Uterus (tissue), 3 donors: ENCODE measurements at regions not wholly inside any gene's neighbourhood (a gene's known extent, or its start where the extent isn't known, plus 50 kb on each side); places are given as distances from the start of the nearest gene placed in this dataset.
"Not testable (repeated sequence)": the region's sequence is repeated elsewhere in the genome, so short reads cannot be mapped to it uniquely, and the experiment has no call there.

Experiments used
- DNase-seq, 2 donors: peaks; one replicate each; pipeline ENCODE4 v3.0.0-alpha.2; 2019 to 2020
- H3K27ac ChIP-seq, 2 donors: fragments of 200-600 bp; sonication (generic); 1 replicate in 1 of 2; 2 replicates in 1 of 2; pipeline ENCODE4 v1.5.1; 2016 to 2018
- H3K27me3 ChIP-seq, 2 donors: fragments of 200-600 bp; sonication (generic); one replicate each; pipeline ENCODE4 v1.5.1; 2018 to 2019; ENCODE audit warnings: control low read depth in 1 of 2
- H3K36me3 ChIP-seq, 2 donors: fragments of 200-600 bp; sonication (generic); one replicate each; pipeline ENCODE4 v1.5.1; 2019; ENCODE audit warnings: control low read depth in 1 of 2
- H3K4me1 ChIP-seq, 2 donors: fragments of 200-600 bp; sonication (generic); one replicate each; pipeline ENCODE4 v1.5.1; 2018 to 2019; ENCODE audit warnings: control low read depth in 1 of 2
- H3K4me3 ChIP-seq, 2 donors: fragments of 200-600 bp; sonication (generic); 1 replicate in 1 of 2; 2 replicates in 1 of 2; pipeline ENCODE4 v1.5.1; 2018 to 2019; ENCODE audit warnings: mild to moderate bottlenecking in 1 of 2
- H3K9me3 ChIP-seq, 2 donors: fragments of 200-600 bp; sonication (generic); one replicate each; pipeline ENCODE4 v1.5.1; 2019; ENCODE audit warnings: control low read depth in 1 of 2
- POLR2A ChIP-seq, 2 donors: fragments of 450-650 bp; IDR thresholded peaks; one replicate each; pipeline ENCODE4 v1.6.1; 2016; ENCODE audit warnings: antibody characterized with exemption in 2 of 2, mild to moderate bottlenecking in 1 of 2, moderate library complexity in 1 of 2
- intact Hi-C: fragments of 100-400 bp; cut with DNase I; formaldehyde crosslinking; loops from one replicate; pipeline ENCODE4 v1.15.1; 2023; ENCODE audit warnings: low total_unique reads
- TF ChIP-seq, protein P1 (sequence below), 4 experiments: fragments of 200-600 bp in 2 of 4; fragments of 450-650 bp in 2 of 4; sonication (generic) in 2 of 4; IDR thresholded peaks; one replicate each; pipeline ENCODE4 v1.5.1; 2016 to 2019; ENCODE audit warnings: antibody characterized with exemption in 4 of 4, mild to moderate bottlenecking in 2 of 4, moderate library complexity in 1 of 4
- donor health status: DM: yes; HTN: yes; CAD: no.

DNA sequence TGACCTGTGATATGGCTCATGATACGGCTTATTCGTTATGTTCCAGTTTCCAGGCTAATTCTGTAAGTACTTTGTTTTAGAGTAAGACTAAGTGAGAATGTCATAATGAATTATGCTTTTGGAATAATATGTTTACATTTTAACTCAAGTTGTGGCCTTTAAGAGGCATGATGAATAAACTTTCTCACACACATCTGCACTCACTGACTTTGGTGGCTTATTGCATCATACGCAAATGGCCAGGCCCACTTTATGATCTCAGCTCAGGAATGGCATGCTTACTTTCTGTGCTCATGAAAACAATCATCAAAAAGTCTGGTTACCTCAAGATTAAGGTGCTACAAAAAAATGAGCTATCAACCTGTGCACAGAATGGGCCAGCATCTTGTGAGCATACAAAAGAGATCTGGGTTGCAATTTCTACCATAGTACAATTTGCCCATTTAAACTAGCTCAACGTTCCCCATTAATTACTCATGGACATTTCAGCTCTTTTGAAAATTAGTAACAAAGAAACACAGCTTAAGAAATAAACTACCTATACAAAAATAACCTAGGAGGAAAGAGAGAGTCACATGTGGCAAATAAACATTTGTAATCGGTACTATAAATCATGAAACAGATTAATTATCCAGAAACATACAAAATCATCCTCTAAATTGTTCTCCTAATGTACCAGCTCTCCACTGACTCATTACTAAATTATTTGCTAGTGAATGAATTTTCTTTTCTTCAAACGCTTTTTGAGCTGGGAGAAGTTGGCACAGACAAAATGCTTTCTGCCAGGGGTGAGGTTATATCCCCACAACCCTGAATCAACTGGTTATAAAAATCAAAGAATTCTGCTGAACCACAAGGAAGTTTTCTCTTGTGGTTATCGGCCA, 439.0 kb upstream of the ADAMTS9 start:
- peak overlapping the region; percentile 29 for H3K27ac ChIP-seq
- H3K4me3 ChIP-seq: no peak overlapping the region
- no peaks in the 10 kb centered on the region for H3K4me1 ChIP-seq
- DNase-seq: no peak
- no peaks in the 10 kb centered on the region for H3K27me3 ChIP-seq
- intact Hi-C loops: no loop called here
- no peaks in the 10 kb centered on the region for H3K36me3 ChIP-seq
- no peaks in the 10 kb centered on the region for H3K9me3 ChIP-seq
- TF ChIP-seq, protein P1, sequence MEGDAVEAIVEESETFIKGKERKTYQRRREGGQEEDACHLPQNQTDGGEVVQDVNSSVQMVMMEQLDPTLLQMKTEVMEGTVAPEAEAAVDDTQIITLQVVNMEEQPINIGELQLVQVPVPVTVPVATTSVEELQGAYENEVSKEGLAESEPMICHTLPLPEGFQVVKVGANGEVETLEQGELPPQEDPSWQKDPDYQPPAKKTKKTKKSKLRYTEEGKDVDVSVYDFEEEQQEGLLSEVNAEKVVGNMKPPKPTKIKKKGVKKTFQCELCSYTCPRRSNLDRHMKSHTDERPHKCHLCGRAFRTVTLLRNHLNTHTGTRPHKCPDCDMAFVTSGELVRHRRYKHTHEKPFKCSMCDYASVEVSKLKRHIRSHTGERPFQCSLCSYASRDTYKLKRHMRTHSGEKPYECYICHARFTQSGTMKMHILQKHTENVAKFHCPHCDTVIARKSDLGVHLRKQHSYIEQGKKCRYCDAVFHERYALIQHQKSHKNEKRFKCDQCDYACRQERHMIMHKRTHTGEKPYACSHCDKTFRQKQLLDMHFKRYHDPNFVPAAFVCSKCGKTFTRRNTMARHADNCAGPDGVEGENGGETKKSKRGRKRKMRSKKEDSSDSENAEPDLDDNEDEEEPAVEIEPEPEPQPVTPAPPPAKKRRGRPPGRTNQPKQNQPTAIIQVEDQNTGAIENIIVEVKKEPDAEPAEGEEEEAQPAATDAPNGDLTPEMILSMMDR (IDR thresholded peaks at IDR 0.05): no peak
- TF ChIP-seq POLR2A (IDR thresholded peaks at IDR 0.05): no peak

DNA sequence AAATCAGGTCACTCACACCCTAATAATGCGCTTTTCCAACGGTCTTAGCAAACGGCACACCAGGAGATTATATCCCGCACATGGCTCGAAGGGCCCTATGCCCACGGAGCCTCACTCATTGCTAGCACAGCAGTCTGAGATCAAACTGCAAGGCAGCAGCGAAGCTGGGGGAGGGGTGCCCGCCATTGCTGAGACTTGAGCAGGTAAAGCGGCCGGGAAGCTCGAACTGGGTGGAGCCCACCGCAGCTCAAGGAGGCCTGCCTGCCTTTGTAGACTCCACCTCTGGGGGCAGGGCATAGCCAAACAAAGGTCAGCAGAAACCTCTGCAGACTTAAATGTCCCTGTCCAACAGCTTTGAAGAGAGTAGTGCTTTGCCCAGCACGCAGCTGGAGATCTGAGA, 432.4 kb upstream of the ADAMTS9 start:
- H3K9me3 ChIP-seq, DNase-seq, H3K36me3 ChIP-seq, H3K27ac ChIP-seq, H3K4me1 ChIP-seq, intact Hi-C loops, H3K4me3 ChIP-seq, H3K27me3 ChIP-seq: not testable (repeated sequence)

DNA sequence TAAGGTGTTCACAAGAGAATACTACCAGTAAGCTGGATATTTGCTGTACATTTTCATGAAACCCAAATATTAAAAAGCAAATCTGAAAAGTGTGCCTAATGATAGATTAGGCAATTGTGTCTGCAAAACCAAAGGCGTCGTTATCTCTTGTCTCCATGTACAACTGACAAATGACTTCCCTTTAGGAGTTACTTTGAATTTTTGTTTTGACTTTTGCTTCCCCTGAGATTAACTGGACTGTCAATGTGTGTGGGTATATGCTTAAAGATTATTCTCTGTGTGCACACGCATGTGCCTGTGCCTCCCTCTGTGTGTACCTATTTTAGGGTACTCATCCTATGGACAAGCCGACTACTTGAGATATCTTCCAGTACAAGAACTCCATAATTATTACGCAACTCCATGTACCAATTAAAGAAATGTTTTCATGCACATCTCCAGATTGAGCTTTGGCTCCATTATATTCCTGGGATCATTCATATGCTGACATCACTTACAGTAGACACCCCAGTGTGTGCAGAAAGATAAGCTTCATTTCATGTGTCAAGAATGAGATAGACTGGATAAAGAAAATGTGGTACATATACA, 431.2 kb upstream of the ADAMTS9 start:
- Histone ChIP-seq H3K27me3 (no peaks in the 10 kb centered on the region), H3K4me1 (no peaks in the 10 kb centered on the region), H3K4me3 (no peak overlapping the region), H3K9me3 (no peaks in the 10 kb centered on the region), H3K36me3 (no peaks in the 10 kb centered on the region), H3K27ac (no peak overlapping the region)
- TF ChIP-seq POLR2A (IDR thresholded peaks at IDR 0.05): no peak
- TF ChIP-seq, protein P1 (IDR thresholded peaks at IDR 0.05): no peak
- DNase-seq: no peak
- intact Hi-C loops: no loop called here

DNA sequence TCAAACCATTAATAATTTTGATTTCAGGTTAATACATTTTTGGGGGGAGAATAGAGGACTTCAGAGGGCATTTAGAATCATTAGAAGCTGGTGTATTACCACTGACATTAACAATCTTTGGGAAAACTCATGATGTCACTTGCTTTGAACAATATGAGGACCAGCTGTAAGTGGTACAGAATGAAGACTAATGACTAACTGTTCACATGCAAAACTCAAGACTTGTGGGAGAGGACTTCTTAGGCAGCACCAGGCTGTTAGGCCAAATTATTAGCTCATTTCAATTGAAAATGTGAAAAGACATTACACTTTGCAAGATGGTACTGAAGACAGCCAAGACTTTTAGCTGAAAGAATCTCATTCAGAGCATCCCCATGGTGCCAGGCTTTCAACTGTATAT, 426.2 kb upstream of the ADAMTS9 start:
- intact Hi-C loops: no loop called here
- H3K4me3 ChIP-seq: no peak overlapping the region
- H3K9me3 ChIP-seq: no peaks in the 10 kb centered on the region
- H3K36me3 ChIP-seq: no peaks in the 10 kb centered on the region
- no peak for TF ChIP-seq POLR2A (IDR thresholded peaks at IDR 0.05)
- TF ChIP-seq, protein P1 (IDR thresholded peaks at IDR 0.05): no peak
- H3K27ac ChIP-seq: peak overlapping the region in 1 of 2 donors; percentile 13
- H3K4me1 ChIP-seq: no peaks in the 10 kb centered on the region
- DNase-seq: no peak
- H3K27me3 ChIP-seq: no peaks in the 10 kb centered on the region

DNA sequence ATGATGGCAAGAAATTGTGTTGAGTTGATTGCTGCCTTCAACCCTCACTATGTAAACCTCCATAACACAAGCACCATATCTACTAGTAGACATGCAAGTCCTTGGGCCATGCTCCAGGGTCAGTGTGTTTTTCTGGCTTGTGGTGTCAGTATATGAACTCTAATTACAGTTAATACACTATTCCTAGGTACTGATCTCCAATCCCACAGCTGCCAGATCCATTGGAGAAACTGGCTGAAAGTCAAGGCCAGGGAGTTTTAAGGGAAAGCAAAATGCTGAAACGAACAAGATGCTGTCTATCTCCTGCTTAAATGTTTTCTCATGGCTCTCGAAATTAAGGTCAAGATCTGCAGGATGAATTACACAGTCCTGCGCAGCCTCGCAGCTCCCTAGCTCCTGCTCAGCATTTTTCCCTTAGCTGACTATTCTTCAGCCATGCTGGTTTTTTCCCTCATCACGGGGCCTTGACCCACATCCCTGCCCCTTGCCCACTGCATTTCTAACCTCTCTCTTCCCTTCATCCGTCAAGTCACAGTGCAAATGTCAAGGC, 425.0 kb upstream of the ADAMTS9 start:
- Histone ChIP-seq H3K36me3 (no peaks in the 10 kb centered on the region), H3K9me3 (no peaks in the 10 kb centered on the region), H3K27me3 (no peaks in the 10 kb centered on the region), H3K27ac (no peak overlapping the region), H3K4me1 (no peaks in the 10 kb centered on the region), H3K4me3 (no peak overlapping the region)
- no peak for TF ChIP-seq POLR2A (IDR thresholded peaks at IDR 0.05)
- TF ChIP-seq, protein P1 (IDR thresholded peaks at IDR 0.05): no peak
- intact Hi-C loops: no loop called here
- no peak for DNase-seq
